GM08714 (cell line): ENCODE measurements at regions not wholly inside any gene's neighbourhood (a gene's known extent, or its start where the extent isn't known, plus 50 kb on each side); places are given as distances from the start of the nearest gene placed in this dataset.
"Not testable (repeated sequence)": the region's sequence is repeated elsewhere in the genome, so short reads cannot be mapped to it uniquely, and the experiment has no call there.

Experiments used
- H3K4me3 ChIP-seq: fragments of 200-500 bp; sonication (Bioruptor generic); 2 replicates; pipeline ENCODE4 v1.5.1; 2014; ENCODE audit warnings: mild to moderate bottlenecking, low read length, inconsistent platforms
- ZNF274 ChIP-seq: IDR thresholded peaks from 2 replicates; pipeline ENCODE4 v1.6.1; 2012; ENCODE audit warnings: mild to moderate bottlenecking, low read depth, low read length

DNA sequence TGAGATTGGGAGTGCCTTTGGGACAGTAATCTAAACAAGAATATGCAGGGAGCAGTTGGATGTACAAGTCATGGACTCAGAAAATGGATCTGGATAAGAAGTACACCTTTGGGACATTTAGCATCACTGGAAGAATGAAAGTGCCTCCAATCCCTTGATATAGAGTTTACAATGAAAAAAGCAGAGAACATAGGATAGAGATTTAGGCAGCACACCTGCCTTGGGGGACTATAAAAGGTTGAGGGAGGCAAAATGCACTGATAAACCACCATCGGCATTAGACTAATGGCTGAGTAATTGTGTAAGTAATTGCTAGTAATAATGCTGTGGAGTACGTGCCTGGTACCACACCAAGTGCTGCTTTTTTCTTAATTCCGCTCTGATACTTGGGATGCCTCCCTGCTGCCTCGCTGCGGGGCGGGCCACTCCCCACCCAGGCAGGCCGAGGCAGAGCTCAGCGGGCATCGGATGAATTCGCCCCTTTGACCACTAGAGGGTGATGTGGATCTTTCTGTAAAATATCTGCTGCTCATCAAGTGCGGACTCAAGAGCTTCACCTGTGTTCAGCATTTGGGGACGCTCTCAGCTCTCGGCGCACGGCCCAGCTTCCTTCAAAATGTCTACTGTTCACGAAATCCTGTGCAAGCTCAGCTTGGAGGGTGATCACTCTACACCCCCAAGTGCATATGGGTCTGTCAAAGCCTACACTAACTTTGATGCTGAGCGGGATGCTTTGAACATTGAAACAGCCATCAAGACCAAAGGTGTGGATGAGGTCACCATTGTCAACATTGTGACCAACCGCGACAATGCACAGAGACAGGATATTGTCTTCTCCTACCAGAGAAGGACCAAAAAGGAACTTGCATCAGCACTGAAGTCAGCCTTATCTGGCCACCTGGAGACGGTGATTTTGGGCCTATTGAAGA lies 99.9 kb downstream of the ANKRD18B start:
- TF ChIP-seq ZNF274, result no peak
- H3K4me3 ChIP-seq, result no peak overlapping the region

GRCh38 chr9:33628318-33628717 lies 104.3 kb downstream of the ANKRD18B start:
- not testable (repeated sequence) for H3K4me3 ChIP-seq

DNA sequence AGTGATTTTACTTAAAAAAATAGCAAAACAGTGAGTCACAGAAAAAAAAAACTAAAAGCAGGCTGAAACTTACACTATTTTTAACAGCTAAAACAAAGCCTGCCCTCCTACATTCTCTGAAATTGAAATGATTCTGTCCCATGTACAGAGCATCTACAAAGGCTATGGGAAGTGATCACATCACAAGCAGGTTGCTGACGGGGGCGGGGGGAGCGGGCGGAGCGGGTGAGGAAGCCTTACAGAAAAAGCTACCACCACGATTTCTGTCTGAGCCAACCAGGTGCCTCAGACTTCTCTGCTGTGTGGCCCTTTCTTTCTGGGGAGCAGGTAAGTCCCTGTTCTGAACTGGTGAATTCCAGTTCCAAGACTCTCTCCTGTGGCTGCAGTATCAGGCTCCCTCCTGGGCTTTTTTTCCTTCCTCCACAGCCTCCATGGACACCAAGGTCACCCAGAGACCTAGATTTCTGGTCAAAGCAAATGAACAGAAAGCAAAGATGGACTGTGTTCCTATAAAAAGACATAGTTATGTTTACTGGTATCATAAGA lies 104.9 kb downstream of the ANKRD18B start:
- no peak for TF ChIP-seq ZNF274
- H3K4me3 ChIP-seq, result no peak overlapping the region

- no peak for TF ChIP-seq ZNF274
- H3K4me3 ChIP-seq, result no peak overlapping the region
Observed at GRCh38 chr9:33633636-33634035, 109.6 kb downstream of the ANKRD18B start.

- no peak for TF ChIP-seq ZNF274
- H3K4me3 ChIP-seq, result no peak overlapping the region
Observed at GRCh38 chr9:33637881-33638280, 113.8 kb downstream of the ANKRD18B start.

GRCh38 chr9:33638391-33638915 lies 114.4 kb downstream of the ANKRD18B start:
- no peak for TF ChIP-seq ZNF274

DNA sequence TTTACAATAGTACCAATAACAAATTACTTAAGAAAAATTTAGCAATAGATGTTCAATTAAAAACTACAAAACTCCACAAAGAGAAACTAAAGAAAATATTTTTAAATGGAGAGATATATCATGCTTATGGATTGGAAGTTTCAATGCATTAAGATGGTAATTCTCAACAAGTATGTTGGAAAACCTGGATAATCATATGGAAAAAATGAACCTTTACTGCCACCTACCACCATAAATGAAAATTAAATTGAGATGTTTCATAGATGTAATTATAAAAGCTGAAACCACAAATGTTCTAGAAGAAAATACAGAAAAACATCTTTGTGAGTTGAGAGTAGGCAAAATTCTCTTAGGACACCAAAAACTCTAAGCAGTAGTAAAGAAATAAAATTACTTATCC lies 121.7 kb downstream of the ANKRD18B start:
- H3K4me3 ChIP-seq, result no peak overlapping the region
- no peak for TF ChIP-seq ZNF274

More at GRCh38 chr9:33638391-33638915, 114.4 kb downstream of the ANKRD18B start:
- H3K4me3 ChIP-seq, result no peak overlapping the region

DNA sequence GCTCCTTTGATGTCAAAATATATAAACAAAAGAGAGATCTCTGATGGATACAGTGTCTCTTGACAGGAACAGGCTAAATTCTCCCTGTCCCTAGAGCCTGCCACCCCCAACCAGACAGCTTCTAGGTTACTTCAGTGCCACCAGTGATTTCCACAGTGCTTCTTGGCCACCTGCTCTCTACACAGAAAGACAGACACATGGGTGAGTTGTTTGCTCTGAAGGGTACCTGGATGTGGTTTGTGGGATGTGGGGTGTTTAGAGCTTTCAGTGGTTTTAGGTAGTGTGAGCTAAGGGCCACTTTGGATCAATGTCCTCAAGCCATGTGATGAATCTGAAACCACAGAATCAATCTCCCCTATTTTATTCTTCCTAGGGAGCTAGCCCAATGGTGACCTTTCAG lies 125.4 kb downstream of the ANKRD18B start:
- H3K4me3 ChIP-seq, result no peak overlapping the region
- no peak for TF ChIP-seq ZNF274

GRCh38 chr9:33651125-33651524 lies 127.1 kb downstream of the ANKRD18B start:
- TF ChIP-seq ZNF274, result no peak
- H3K4me3 ChIP-seq, result no peak overlapping the region

DNA sequence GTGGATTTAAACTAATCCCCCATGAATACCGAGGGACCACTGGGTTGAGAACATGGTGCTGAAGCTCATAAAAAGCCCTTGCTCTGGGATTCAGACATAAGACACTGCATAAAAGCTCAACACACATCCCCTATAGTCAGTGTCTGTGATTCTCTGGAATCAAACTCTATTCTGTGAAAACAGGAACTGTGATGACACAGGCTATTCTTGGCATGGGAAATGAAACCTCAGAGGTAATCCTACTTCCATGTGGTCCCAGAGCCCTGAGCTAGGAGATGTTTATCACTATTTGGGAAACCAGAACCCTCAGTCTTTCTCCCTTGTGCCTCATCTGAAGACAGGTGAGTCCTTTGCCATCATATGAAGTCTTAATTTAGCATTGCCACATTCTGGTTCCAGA lies 135.4 kb upstream of the PRSS3 start:
- no peak for TF ChIP-seq ZNF274
- no peak overlapping the region for H3K4me3 ChIP-seq

- no peak for TF ChIP-seq ZNF274
- H3K4me3 ChIP-seq, result no peak overlapping the region
Observed at GRCh38 chr9:33660772-33661171, 134.6 kb upstream of the PRSS3 start.

GRCh38 chr9:33661176-33661575 lies 134.2 kb upstream of the PRSS3 start:
- no peak overlapping the region for H3K4me3 ChIP-seq
- no peak for TF ChIP-seq ZNF274

- no peak overlapping the region for H3K4me3 ChIP-seq
- no peak for TF ChIP-seq ZNF274
Observed at GRCh38 chr9:33662871-33663270, 132.5 kb upstream of the PRSS3 start.

GRCh38 chr9:33676194-33676745 lies 119.1 kb upstream of the PRSS3 start:
- not testable (repeated sequence) for H3K4me3 ChIP-seq
